Small intestine (tissue), 7 donors: ENCODE measurements at regions not wholly inside any gene's neighbourhood (a gene's known extent, or its start where the extent isn't known, plus 50 kb on each side); places are given as distances from the start of the nearest gene placed in this dataset.

ENCODE experiments used
- DNase-seq, 2 donors: peaks; one replicate each; pipeline versions ENCODE4 v3.0.0 to v3.0.0-alpha.2; 2013
- FAIRE-seq: peaks from 2 replicates; lab custom pipeline; 2012; peaks lifted over from hg19 to GRCh38; lab: Jason Lieb, UNC
- H3K27ac ChIP-seq, 3 donors: one replicate each; pipeline ENCODE4 v1.5.1; 2013; ENCODE audit warnings: low read length in 2 of 3, mild to moderate bottlenecking in 2 of 3, control low read depth in 1 of 3, inconsistent platforms in 1 of 3, low read depth in 1 of 3, moderate library complexity in 1 of 3
- H3K27me3 ChIP-seq, 3 donors: one replicate each; pipeline ENCODE4 v1.6.1; 2013; ENCODE audit warnings: low read length in 3 of 3, inconsistent platforms in 1 of 3; ENCODE audit not compliant: control insufficient read depth in 3 of 3, insufficient read depth in 3 of 3
- H3K36me3 ChIP-seq, 3 donors: one replicate each; pipeline ENCODE4 v1.6.1; 2013; ENCODE audit warnings: low read length in 3 of 3, inconsistent platforms in 1 of 3, low read depth in 1 of 3, mild to moderate bottlenecking in 1 of 3, moderate library complexity in 1 of 3; ENCODE audit not compliant: control insufficient read depth in 3 of 3, insufficient read depth in 2 of 3
- H3K4me1 ChIP-seq, 3 donors: one replicate each; pipeline ENCODE4 v1.6.1; 2013; ENCODE audit warnings: low read length in 2 of 3, inconsistent platforms in 1 of 3, low read depth in 1 of 3, mild to moderate bottlenecking in 1 of 3, moderate library complexity in 1 of 3; ENCODE audit not compliant: control insufficient read depth in 3 of 3, insufficient read depth in 2 of 3
- H3K4me3 ChIP-seq, 3 donors: one replicate each; pipeline ENCODE4 v1.5.1; 2013; ENCODE audit warnings: low read length in 3 of 3, control low read depth in 1 of 3, inconsistent platforms in 1 of 3, low read depth in 1 of 3, mild to moderate bottlenecking in 1 of 3, moderate library complexity in 1 of 3
- H3K9me3 ChIP-seq, 2 donors: one replicate each; pipeline ENCODE4 v1.6.1; 2013; ENCODE audit warnings: low read depth in 1 of 2, low read length in 1 of 2; ENCODE audit not compliant: control insufficient read depth in 2 of 2, insufficient read depth in 1 of 2
- WGBS, 3 donors: extraction: QIAGEN DNeasy Blood & Tissue Kit; methylation state at CpG; one replicate each; pipeline ENCODE4 v1.1.7; 2013; 5-methylcytosine and 5-hydroxymethylcytosine counted together
- donor health status: healthy with polysubstance abuse.
- donor health status: control.
- donor health status: control.
- donor health status: Bipolar disorder and iron deficiency.
- donor health status: healthy.

GRCh38 chr13:47114030-47114429, 217.2 kb upstream of the HTR2A start:
- WGBS, 3 donors = 83 to 87% (median 86%) methylated on average over 1 of the region's 1 CpG
- FAIRE-seq = no peak

GRCh38 chr13:47112903-47113299, 216.0 kb upstream of the HTR2A start:
- 45 to 66% (median 49%) methylated on average over 1 of the region's 1 CpG for WGBS, 3 donors
- H3K36me3 ChIP-seq = no peaks in the 10 kb centered on the region
- DNase-seq (no peak), FAIRE-seq (no peak)
- no peaks in the 10 kb centered on the region for H3K9me3 ChIP-seq
- H3K4me3 ChIP-seq = no peak overlapping the region
- H3K4me1 ChIP-seq = no peaks in the 10 kb centered on the region
- H3K27me3 ChIP-seq = no peaks in the 10 kb centered on the region
- H3K27ac ChIP-seq = no peak overlapping the region

More at GRCh38 chr13:47114030-47114429, 217.2 kb upstream of the HTR2A start:
- DNase-seq = no peak
- Histone ChIP-seq H3K4me1 (no peaks in the 10 kb centered on the region), H3K27ac (no peak overlapping the region), H3K27me3 (no peaks in the 10 kb centered on the region), H3K4me3 (no peak overlapping the region), H3K9me3 (no peaks in the 10 kb centered on the region), H3K36me3 (no peaks in the 10 kb centered on the region)

GRCh38 chr13:47112205-47112902, 215.5 kb upstream of the HTR2A start:
- DNase-seq (no peak), FAIRE-seq (no peak)
- Histone ChIP-seq H3K4me3 (no peak overlapping the region), H3K9me3 (no peaks in the 10 kb centered on the region), H3K27me3 (no peaks in the 10 kb centered on the region), H3K4me1 (no peaks in the 10 kb centered on the region), H3K36me3 (no peaks in the 10 kb centered on the region), H3K27ac (no peak overlapping the region)
- WGBS, 3 donors = 63 to 78% (median 65%) methylated on average over 4 of the region's 4 CpGs

GRCh38 chr13:47111499-47111898, 214.6 kb upstream of the HTR2A start:
- Histone ChIP-seq H3K27me3 (no peaks in the 10 kb centered on the region), H3K4me1 (no peaks in the 10 kb centered on the region), H3K36me3 (no peaks in the 10 kb centered on the region), H3K9me3 (no peaks in the 10 kb centered on the region), H3K4me3 (no peak overlapping the region), H3K27ac (no peak overlapping the region)
- FAIRE-seq (no peak), DNase-seq (no peak)
- WGBS, 3 donors = 57 to 66% (median 60%) methylated on average over 3 of the region's 3 CpGs

- H3K27me3 ChIP-seq = no peaks in the 10 kb centered on the region
- H3K27ac ChIP-seq = no peak overlapping the region
- no peaks in the 10 kb centered on the region for H3K9me3 ChIP-seq
- DNase-seq (no peak), FAIRE-seq (no peak)
- 84 to 89% (median 85%) methylated on average over 12 of the region's 12 CpGs for WGBS, 3 donors
- no peaks in the 10 kb centered on the region for H3K36me3 ChIP-seq
- H3K4me1 ChIP-seq = no peaks in the 10 kb centered on the region
- no peak overlapping the region for H3K4me3 ChIP-seq
Measured at GRCh38 chr13:47110833-47111240, 214.0 kb upstream of the HTR2A start.

GRCh38 chr13:47110141-47110540, 213.3 kb upstream of the HTR2A start:
- DNase-seq (no peak), FAIRE-seq (no peak)
- Histone ChIP-seq H3K9me3 (no peaks in the 10 kb centered on the region), H3K27me3 (no peaks in the 10 kb centered on the region), H3K4me1 (no peaks in the 10 kb centered on the region), H3K36me3 (no peaks in the 10 kb centered on the region), H3K27ac (no peak overlapping the region), H3K4me3 (no peak overlapping the region)
- 78 to 90% (median 88%) methylated on average over 4 of the region's 4 CpGs for WGBS, 3 donors

GRCh38 chr13:47109028-47109427, 212.2 kb upstream of the HTR2A start:
- no peak for DNase-seq

GRCh38 chr13:47100214-47100853, 203.5 kb upstream of the HTR2A start:
- Histone ChIP-seq H3K27me3 (no peaks in the 10 kb centered on the region), H3K9me3 (no peaks in the 10 kb centered on the region), H3K36me3 (no peaks in the 10 kb centered on the region), H3K27ac (no peak overlapping the region), H3K4me3 (no peak overlapping the region), H3K4me1 (no peaks in the 10 kb centered on the region)
- 35 to 45% (median 41%) methylated on average over 4 of the region's 4 CpGs for WGBS, 3 donors
- FAIRE-seq (no peak), DNase-seq (no peak)

More at GRCh38 chr13:47109028-47109427, 212.2 kb upstream of the HTR2A start:
- no peak overlapping the region for H3K27ac ChIP-seq
- no peaks in the 10 kb centered on the region for H3K36me3 ChIP-seq
- 57 to 63% (median 58%) methylated on average over 4 of the region's 4 CpGs for WGBS, 3 donors
- H3K27me3 ChIP-seq = no peaks in the 10 kb centered on the region
- no peak for FAIRE-seq
- H3K4me1 ChIP-seq = no peaks in the 10 kb centered on the region
- H3K9me3 ChIP-seq = no peaks in the 10 kb centered on the region
- no peak overlapping the region for H3K4me3 ChIP-seq
